ENCODE measurements at regions not wholly inside any gene's neighbourhood (a gene's known extent, or its start where the extent isn't known, plus 50 kb on each side); places are given as distances from the start of the nearest gene placed in this dataset.

- intact Hi-C loops (cut with DNase I; ENCODE audit: low total_unique reads), result no loop called here
- TF ChIP-seq, protein P1, sequence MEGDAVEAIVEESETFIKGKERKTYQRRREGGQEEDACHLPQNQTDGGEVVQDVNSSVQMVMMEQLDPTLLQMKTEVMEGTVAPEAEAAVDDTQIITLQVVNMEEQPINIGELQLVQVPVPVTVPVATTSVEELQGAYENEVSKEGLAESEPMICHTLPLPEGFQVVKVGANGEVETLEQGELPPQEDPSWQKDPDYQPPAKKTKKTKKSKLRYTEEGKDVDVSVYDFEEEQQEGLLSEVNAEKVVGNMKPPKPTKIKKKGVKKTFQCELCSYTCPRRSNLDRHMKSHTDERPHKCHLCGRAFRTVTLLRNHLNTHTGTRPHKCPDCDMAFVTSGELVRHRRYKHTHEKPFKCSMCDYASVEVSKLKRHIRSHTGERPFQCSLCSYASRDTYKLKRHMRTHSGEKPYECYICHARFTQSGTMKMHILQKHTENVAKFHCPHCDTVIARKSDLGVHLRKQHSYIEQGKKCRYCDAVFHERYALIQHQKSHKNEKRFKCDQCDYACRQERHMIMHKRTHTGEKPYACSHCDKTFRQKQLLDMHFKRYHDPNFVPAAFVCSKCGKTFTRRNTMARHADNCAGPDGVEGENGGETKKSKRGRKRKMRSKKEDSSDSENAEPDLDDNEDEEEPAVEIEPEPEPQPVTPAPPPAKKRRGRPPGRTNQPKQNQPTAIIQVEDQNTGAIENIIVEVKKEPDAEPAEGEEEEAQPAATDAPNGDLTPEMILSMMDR (IDR thresholded peaks at IDR 0.05), result no peak
- no peak for TF ChIP-seq POLR2A (IDR thresholded peaks at IDR 0.05)
- WGBS, 2 donors, result 75 to 90% methylated on average over 5 of the region's 5 CpGs
These were observed 584.4 kb downstream of the BUD13 start for GRCh38 chr11:116188350-116188749.

GRCh38 chr11:116187026-116187425, 585.8 kb downstream of the BUD13 start:
- DNase-seq, result no peak
- TF ChIP-seq, protein P1 (IDR thresholded peaks at IDR 0.05), result no peak
- no peak for TF ChIP-seq POLR2A (IDR thresholded peaks at IDR 0.05)
- intact Hi-C loops (cut with DNase I; ENCODE audit: low total_unique reads), result no loop called here
- no peak overlapping the region for H3K4me3 ChIP-seq
- H3K27me3 ChIP-seq, result no peaks in the 10 kb centered on the region
- no peak overlapping the region for H3K27ac ChIP-seq
- H3K4me1 ChIP-seq, result no peaks in the 10 kb centered on the region
- no peaks in the 10 kb centered on the region for H3K9me3 ChIP-seq
- 75 to 83% methylated on average over 2 of the region's 2 CpGs for WGBS, 2 donors
- H3K36me3 ChIP-seq (ENCODE audit: low read depth, missing control alignments), result no peaks in the 10 kb centered on the region

More at GRCh38 chr11:116188350-116188749, 584.4 kb downstream of the BUD13 start:
- Histone ChIP-seq H3K27me3 (no peaks in the 10 kb centered on the region), H3K36me3 (ENCODE audit: low read depth, missing control alignments) (no peaks in the 10 kb centered on the region), H3K4me3 (no peak overlapping the region), H3K27ac (no peak overlapping the region), H3K9me3 (no peaks in the 10 kb centered on the region), H3K4me1 (no peaks in the 10 kb centered on the region)
- no peak for DNase-seq

DNA sequence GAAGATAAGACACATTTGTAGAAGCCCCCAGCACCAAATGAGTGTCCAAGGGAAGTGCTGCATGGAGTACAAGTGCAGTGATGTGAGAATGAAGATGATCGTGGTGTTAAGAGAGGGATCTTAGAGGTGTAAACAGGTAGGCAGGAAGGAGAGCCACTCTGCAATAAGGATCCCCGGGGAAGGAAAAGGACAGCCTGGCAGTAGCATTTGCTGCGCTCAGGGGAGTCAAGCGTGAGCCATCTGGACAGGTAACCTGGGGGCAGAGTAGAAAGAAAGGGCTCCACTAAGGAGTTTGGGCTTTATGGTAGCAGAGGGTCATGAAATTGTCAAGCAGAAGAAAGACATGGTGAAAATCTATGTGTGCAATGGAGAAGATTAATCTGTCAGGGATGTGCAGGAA, 587.2 kb downstream of the BUD13 start:
- no peaks in the 10 kb centered on the region for H3K36me3 ChIP-seq (ENCODE audit: low read depth, missing control alignments)
- TF ChIP-seq, protein P1 (IDR thresholded peaks at IDR 0.05), result no peak
- no peak for TF ChIP-seq POLR2A (IDR thresholded peaks at IDR 0.05)
- DNase-seq, result no peak
- no peaks in the 10 kb centered on the region for H3K4me1 ChIP-seq
- H3K9me3 ChIP-seq, result no peaks in the 10 kb centered on the region
- intact Hi-C loops (cut with DNase I; ENCODE audit: low total_unique reads), result no loop called here
- no peak overlapping the region for H3K4me3 ChIP-seq
- 90 to 96% methylated on average over 4 of the region's 4 CpGs for WGBS, 2 donors
- no peak overlapping the region for H3K27ac ChIP-seq
- H3K27me3 ChIP-seq, result no peaks in the 10 kb centered on the region

DNA sequence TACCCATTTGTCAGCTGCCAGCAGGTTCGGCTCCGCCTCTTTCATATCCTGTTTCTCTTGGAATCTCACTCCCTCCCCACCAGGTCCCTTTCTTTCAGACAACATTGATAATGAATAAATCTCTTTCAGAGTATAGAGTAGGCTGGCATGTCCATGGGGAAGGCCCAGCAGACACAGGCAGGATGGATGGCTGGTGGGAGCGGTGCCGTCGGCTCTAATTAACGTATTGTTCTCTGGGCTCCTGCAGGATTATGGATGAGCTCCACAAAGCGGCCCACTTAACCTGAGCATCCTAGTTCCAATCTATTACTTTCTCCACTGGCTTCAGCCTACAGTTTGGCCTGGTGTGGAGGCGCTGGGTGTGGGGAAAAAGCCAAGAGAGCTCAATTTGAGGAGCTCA, 588.0 kb downstream of the BUD13 start:
- TF ChIP-seq POLR2A (IDR thresholded peaks at IDR 0.05), result no peak
- TF ChIP-seq, protein P1 (IDR thresholded peaks at IDR 0.05), result no peak
- Histone ChIP-seq H3K4me3 (no peak overlapping the region), H3K4me1 (no peaks in the 10 kb centered on the region), H3K27me3 (no peaks in the 10 kb centered on the region), H3K36me3 (ENCODE audit: low read depth, missing control alignments) (no peaks in the 10 kb centered on the region), H3K9me3 (no peaks in the 10 kb centered on the region), H3K27ac (no peak overlapping the region)
- 94 to 98% methylated on average over 8 of the region's 8 CpGs for WGBS, 2 donors
- intact Hi-C loops (cut with DNase I; ENCODE audit: low total_unique reads), result no loop called here
- no peak for DNase-seq

DNA sequence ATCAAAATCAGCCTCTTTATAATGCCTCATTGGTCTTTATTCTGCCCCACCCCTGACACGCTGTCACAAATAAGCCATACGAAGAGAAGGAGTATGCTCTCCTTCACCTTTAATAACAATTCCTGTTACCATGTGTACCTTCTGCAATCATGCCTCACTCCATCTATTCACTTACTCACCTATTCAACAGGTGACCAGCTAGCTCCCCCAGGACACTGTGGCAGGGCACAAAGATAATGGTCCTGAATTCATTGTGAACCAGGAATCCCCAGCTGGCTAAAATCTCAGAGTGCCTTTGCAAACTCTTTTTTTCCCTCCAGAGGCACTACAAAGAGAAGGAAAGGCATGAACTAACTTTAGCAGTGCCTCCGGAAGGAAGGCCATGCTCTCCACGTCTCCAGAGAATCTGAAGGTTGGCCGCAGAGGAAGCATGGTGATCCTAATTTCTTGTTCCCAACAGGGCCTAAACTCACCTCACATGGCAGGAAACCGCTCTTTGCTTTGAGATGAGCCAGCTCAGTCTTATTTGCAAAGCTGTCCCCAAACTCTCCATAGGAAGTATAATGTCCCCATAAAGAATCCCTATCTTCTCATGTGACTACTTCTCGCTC, 590.3 kb downstream of the BUD13 start:
- Histone ChIP-seq H3K4me1 (no peaks in the 10 kb centered on the region), H3K27ac (no peak overlapping the region), H3K9me3 (no peaks in the 10 kb centered on the region), H3K36me3 (ENCODE audit: low read depth, missing control alignments) (no peaks in the 10 kb centered on the region), H3K27me3 (no peaks in the 10 kb centered on the region), H3K4me3 (no peak overlapping the region)
- WGBS, 2 donors, result 83 to 96% methylated on average over 7 of the region's 7 CpGs
- TF ChIP-seq, protein P1 (IDR thresholded peaks at IDR 0.05), result no peak
- TF ChIP-seq POLR2A (IDR thresholded peaks at IDR 0.05), result no peak
- intact Hi-C loops (cut with DNase I; ENCODE audit: low total_unique reads), result no loop called here
- DNase-seq, result no peak
